NCI-H446 (cell line): ENCODE measurements at regions not wholly inside any gene's neighbourhood (a gene's known extent, or its start where the extent isn't known, plus 50 kb on each side); places are given as distances from the start of the nearest gene placed in this dataset.
A peak's percentile ranks its signal among the peaks of the same experiment; 100 is the strongest.
"Not testable (repeated sequence)": the region's sequence is repeated elsewhere in the genome, so short reads cannot be mapped to it uniquely, and the experiment has no call there.

Experiments used
- DNase-seq, 2 experiments: peaks; one replicate each; lab custom pipeline; 2025; lab: John Stamatoyannopoulos, UW

- no peak for DNase-seq
These were observed 425.3 kb upstream of the MDFIC2 start for GRCh38 chr3:70737666-70738290.

GRCh38 chr3:70736009-70736408 lies 423.6 kb upstream of the MDFIC2 start:
- DNase-seq: no peak

- DNase-seq: no peak
These were observed 422.3 kb upstream of the MDFIC2 start for GRCh38 chr3:70734756-70735155.

GRCh38 chr3:70731046-70731445 lies 418.6 kb upstream of the MDFIC2 start:
- no peak for DNase-seq

GRCh38 chr3:70729845-70730244 lies 417.4 kb upstream of the MDFIC2 start:
- no peak for DNase-seq

GRCh38 chr3:70728311-70728710 lies 415.9 kb upstream of the MDFIC2 start:
- DNase-seq: no peak

- DNase-seq: no peak
These were observed 414.5 kb upstream of the MDFIC2 start for GRCh38 chr3:70726961-70727360.

GRCh38 chr3:70726096-70726938 lies 413.9 kb upstream of the MDFIC2 start:
- no peak for DNase-seq

- no peak for DNase-seq
These were observed 409.6 kb upstream of the MDFIC2 start for GRCh38 chr3:70722018-70722417.

GRCh38 chr3:70716832-70717231 lies 404.4 kb upstream of the MDFIC2 start:
- DNase-seq: no peak

- no peak for DNase-seq
These were observed 400.1 kb upstream of the MDFIC2 start for GRCh38 chr3:70712449-70713082.

GRCh38 chr3:70703305-70704102 lies 391.1 kb upstream of the MDFIC2 start:
- no peak for DNase-seq

GRCh38 chr3:70702132-70702531 lies 389.7 kb upstream of the MDFIC2 start:
- no peak for DNase-seq

GRCh38 chr3:70684701-70685100 lies 372.3 kb upstream of the MDFIC2 start:
- DNase-seq: no peak

- not testable (repeated sequence) for DNase-seq
These were observed 363.4 kb upstream of the MDFIC2 start for GRCh38 chr3:70675810-70676209.

- no peak for DNase-seq
These were observed 346.3 kb upstream of the MDFIC2 start for GRCh38 chr3:70658513-70659310.

- DNase-seq: no peak
These were observed 345.0 kb upstream of the MDFIC2 start for GRCh38 chr3:70657454-70657853.

- no peak for DNase-seq
These were observed 335.4 kb upstream of the MDFIC2 start for GRCh38 chr3:70647823-70648222.

GRCh38 chr3:70647094-70647493 lies 334.7 kb upstream of the MDFIC2 start:
- DNase-seq: no peak

- no peak for DNase-seq
These were observed 334.2 kb upstream of the MDFIC2 start for GRCh38 chr3:70646635-70647034.

- peak; percentile 12 to 77 for DNase-seq
These were observed 328.0 kb upstream of the MDFIC2 start for GRCh38 chr3:70640481-70640880.
